ENCODE measurements at regions not wholly inside any gene's neighbourhood (a gene's known extent, or its start where the extent isn't known, plus 50 kb on each side); places are given as distances from the start of the nearest gene placed in this dataset.

GRCh38 chr5:15321776-15322175 is 178.2 kb upstream of the FBXL7 start:
- TF ChIP-seq, protein P1, sequence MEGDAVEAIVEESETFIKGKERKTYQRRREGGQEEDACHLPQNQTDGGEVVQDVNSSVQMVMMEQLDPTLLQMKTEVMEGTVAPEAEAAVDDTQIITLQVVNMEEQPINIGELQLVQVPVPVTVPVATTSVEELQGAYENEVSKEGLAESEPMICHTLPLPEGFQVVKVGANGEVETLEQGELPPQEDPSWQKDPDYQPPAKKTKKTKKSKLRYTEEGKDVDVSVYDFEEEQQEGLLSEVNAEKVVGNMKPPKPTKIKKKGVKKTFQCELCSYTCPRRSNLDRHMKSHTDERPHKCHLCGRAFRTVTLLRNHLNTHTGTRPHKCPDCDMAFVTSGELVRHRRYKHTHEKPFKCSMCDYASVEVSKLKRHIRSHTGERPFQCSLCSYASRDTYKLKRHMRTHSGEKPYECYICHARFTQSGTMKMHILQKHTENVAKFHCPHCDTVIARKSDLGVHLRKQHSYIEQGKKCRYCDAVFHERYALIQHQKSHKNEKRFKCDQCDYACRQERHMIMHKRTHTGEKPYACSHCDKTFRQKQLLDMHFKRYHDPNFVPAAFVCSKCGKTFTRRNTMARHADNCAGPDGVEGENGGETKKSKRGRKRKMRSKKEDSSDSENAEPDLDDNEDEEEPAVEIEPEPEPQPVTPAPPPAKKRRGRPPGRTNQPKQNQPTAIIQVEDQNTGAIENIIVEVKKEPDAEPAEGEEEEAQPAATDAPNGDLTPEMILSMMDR (conservative IDR thresholded peaks at IDR 0.05; ENCODE audit: low read depth, low read length) = no peak
- no peak for TF ChIP-seq RAD21 (IDR thresholded peaks at IDR 0.05; ENCODE audit: low read length)

Measured in IMR-90 (cell line).